ENCODE measurements at regions not wholly inside any gene's neighbourhood (a gene's known extent, or its start where the extent isn't known, plus 50 kb on each side); places are given as distances from the start of the nearest gene placed in this dataset.
"Not testable (repeated sequence)": the region's sequence is repeated elsewhere in the genome, so short reads cannot be mapped to it uniquely, and the experiment has no call there.

DNA sequence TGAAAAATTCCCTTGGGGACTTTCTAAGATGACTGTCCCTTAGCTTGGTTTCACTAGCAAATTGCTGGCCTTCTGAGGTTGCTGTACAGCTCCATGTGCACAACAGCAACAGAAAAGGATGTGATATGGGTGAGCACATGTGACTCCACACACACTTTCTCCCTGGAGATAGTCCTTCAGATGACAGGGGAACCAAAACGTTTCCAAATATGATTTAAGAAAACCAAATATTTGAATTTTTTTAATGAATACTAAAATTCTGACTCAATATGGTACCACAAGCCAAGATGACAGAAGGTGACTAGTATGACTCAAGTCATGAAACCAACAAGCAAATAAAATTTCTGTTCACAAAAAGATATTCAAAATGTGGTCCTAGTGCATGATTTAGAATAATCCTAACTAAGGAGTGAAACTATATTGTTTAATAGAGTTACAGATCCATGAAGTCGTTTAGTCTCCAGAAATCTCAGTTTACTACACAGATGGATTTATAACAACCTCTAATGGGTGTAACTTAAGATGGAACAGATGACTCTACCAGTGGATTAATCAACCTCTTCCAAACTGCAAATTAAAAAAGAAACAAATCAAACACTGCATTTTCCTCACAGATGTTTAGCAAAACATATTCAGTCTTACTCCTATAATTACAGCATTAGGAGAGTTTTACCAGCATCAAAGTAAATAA is 144.8 kb upstream of the PIK3R1 start:
- no peak for DNase-seq (ENCODE audit: extremely low spot score)
- WGBS = 37% methylated on average over 2 of the region's 2 CpGs
- H3K4me1 ChIP-seq (ENCODE audit: insufficient read depth) = no peaks in the 10 kb centered on the region
- H3K36me3 ChIP-seq (ENCODE audit: insufficient read depth) = no peaks in the 10 kb centered on the region
- no peak overlapping the region for H3K27ac ChIP-seq (ENCODE audit: low read depth)
- H3K4me3 ChIP-seq (ENCODE audit: low read depth, low read length) = no peak overlapping the region

GRCh38 chr5:68067976-68068603 is 147.5 kb upstream of the PIK3R1 start:
- H3K27ac ChIP-seq (ENCODE audit: low read depth) = no peak overlapping the region
- 83% methylated on average over 5 of the region's 5 CpGs for WGBS
- H3K4me3 ChIP-seq (ENCODE audit: low read depth, low read length) = no peak overlapping the region
- no peak for DNase-seq (ENCODE audit: extremely low spot score)
- H3K4me1 ChIP-seq (ENCODE audit: insufficient read depth) = no peaks in the 10 kb centered on the region
- no peaks in the 10 kb centered on the region for H3K36me3 ChIP-seq (ENCODE audit: insufficient read depth)

DNA sequence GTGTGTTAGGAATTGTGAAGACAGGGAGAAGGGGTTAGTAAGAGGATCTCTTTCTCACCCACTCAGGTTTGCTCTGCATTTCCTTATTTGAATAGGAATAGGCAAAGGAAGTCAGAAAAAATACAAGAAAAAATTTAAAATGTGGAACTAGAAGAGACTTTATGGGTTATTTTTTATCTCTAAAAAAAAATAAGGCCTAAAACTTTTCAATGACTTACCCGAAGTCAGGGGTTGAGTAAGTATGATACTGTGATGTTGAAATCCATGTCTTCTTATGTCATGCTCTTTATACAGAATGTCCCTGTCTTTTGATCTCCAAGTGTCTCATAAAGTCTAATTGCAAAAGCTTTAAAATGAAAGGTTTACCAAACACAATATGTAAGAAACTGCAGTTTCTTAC is 148.3 kb upstream of the PIK3R1 start:
- peak overlapping the region; percentile 38 for H3K27ac ChIP-seq (ENCODE audit: low read depth)
- DNase-seq (ENCODE audit: extremely low spot score) = no peak
- no peaks in the 10 kb centered on the region for H3K36me3 ChIP-seq (ENCODE audit: insufficient read depth)
- H3K4me1 ChIP-seq (ENCODE audit: insufficient read depth) = no peaks in the 10 kb centered on the region
- no peak overlapping the region for H3K4me3 ChIP-seq (ENCODE audit: low read depth, low read length)
- 67% methylated on average over 1 of the region's 1 CpG for WGBS

- Histone ChIP-seq H3K27ac (ENCODE audit: low read depth) (no peak overlapping the region), H3K4me3 (ENCODE audit: low read depth, low read length) (no peak overlapping the region), H3K4me1 (ENCODE audit: insufficient read depth) (no peaks in the 10 kb centered on the region), H3K36me3 (ENCODE audit: insufficient read depth) (no peaks in the 10 kb centered on the region)
- 93% methylated on average over 3 of the region's 3 CpGs for WGBS
- no peak for DNase-seq (ENCODE audit: extremely low spot score)
Measured at GRCh38 chr5:68066277-68066955, 149.1 kb upstream of the PIK3R1 start.

DNA sequence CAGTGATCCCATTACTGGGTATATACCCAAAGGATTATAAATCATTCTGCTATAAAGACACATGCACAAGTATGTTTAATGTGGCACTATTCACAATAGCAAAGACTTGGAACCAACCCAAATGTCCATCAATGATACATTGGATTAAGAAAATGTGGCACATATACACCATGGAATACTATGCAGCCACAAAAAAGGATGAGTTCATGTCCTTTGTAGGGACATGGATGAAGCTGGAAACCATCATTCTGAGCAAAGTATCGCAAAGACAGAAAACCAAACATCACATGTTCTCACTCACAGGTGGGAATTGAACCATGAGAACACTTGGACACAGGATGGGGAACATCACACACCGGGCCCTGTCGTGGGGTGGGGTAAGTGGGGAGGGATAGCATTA is 150.2 kb upstream of the PIK3R1 start:
- H3K36me3 ChIP-seq (ENCODE audit: insufficient read depth); H3K27ac ChIP-seq (ENCODE audit: low read depth); H3K4me3 ChIP-seq (ENCODE audit: low read depth, low read length); H3K4me1 ChIP-seq (ENCODE audit: insufficient read depth); DNase-seq (ENCODE audit: extremely low spot score): not testable (repeated sequence)
- WGBS = 97% methylated on average over 3 of the region's 3 CpGs

DNA sequence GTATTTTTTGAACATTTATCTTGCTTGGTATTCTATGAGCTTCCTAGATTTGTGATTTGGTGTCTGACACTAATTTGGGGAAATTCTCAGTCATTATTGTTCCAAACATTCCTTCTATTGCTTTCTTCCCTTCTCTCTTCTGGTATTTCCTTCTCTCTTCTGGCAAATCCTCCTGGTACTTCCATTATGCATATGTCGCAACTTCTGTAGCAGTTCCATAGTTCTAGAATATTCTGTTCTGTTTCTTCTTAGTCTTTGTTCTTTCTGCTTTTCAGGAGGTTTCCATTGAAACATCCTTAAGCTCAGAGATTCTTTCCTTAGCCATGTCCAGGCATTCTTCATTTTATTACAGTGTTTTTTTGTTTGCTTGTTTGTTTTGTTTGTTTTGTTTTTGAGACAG is 155.2 kb upstream of the PIK3R1 start:
- Histone ChIP-seq H3K36me3 (ENCODE audit: insufficient read depth) (no peaks in the 10 kb centered on the region), H3K4me1 (ENCODE audit: insufficient read depth) (no peaks in the 10 kb centered on the region), H3K27ac (ENCODE audit: low read depth) (no peak overlapping the region), H3K4me3 (ENCODE audit: low read depth, low read length) (no peak overlapping the region)
- 96% methylated on average over 1 of the region's 1 CpG for WGBS
- DNase-seq (ENCODE audit: extremely low spot score) = no peak

DNA sequence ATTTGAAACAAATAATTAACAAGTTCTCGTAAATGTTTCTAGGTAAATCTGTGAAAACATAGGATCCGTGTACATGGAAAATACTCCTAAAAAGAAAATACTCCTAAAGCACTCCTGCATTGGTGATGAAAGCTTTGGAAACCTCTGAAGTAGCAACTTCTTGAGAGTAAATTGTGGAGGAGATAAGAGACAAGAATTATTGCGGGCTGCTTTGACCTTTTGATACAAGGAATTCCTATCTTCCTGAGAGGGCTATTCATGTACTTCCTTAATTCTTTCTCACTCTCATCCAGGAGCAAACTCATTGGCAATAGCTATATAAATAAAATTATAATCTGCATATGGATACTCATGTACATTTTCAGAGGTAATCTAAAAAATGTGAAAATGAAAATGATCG is 158.4 kb upstream of the PIK3R1 start:
- Histone ChIP-seq H3K36me3 (ENCODE audit: insufficient read depth) (no peaks in the 10 kb centered on the region), H3K4me1 (ENCODE audit: insufficient read depth) (no peaks in the 10 kb centered on the region), H3K27ac (ENCODE audit: low read depth) (no peak overlapping the region), H3K4me3 (ENCODE audit: low read depth, low read length) (no peak overlapping the region)
- DNase-seq (ENCODE audit: extremely low spot score) = no peak
- 65% methylated on average over 4 of the region's 4 CpGs for WGBS

DNA sequence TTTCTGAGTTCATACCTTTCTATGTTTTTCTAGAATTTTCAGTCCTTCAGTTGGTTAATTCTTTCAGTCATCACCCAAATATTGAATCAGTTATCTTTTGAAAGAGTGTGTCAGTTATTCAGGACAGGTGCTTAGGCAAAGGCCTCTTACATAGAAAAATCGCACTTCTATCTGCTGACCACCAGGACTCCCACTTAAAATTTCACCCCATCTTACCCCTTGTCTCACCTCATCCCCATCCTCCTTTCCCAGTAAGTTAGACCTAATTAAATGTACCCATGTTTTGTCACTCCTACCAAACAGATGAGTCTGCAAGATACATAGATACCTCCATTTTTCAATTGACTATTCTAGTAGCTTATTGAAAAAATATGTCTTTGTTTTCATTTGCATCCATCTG is 159.9 kb upstream of the PIK3R1 start:
- 96% methylated on average over 1 of the region's 1 CpG for WGBS
- H3K4me1 ChIP-seq (ENCODE audit: insufficient read depth) = no peaks in the 10 kb centered on the region
- no peak for DNase-seq (ENCODE audit: extremely low spot score)
- no peaks in the 10 kb centered on the region for H3K36me3 ChIP-seq (ENCODE audit: insufficient read depth)
- H3K4me3 ChIP-seq (ENCODE audit: low read depth, low read length) = no peak overlapping the region
- H3K27ac ChIP-seq (ENCODE audit: low read depth) = no peak overlapping the region

DNA sequence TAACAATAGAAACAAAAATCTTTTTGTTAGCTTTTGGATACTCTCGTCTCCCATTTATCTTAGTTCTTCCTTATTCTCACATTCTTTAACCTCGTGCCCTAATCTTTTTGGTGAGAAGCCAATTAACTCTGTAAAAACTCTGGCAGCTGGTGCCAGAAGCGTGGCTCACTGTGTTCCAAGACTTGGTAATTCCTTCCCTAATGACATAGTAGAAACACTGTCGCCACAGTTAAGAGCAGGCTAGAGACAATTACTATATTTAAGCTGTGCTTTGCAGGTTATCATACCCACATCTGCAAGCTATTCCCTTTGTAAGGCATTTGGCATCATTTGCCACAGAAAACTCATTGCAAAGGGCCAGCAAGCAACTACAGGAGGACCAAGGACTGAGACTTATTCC is 160.9 kb upstream of the PIK3R1 start:
- no peak for DNase-seq (ENCODE audit: extremely low spot score)
- 31% methylated on average over 4 of the region's 4 CpGs for WGBS
- H3K27ac ChIP-seq (ENCODE audit: low read depth) = no peak overlapping the region
- H3K36me3 ChIP-seq (ENCODE audit: insufficient read depth) = no peaks in the 10 kb centered on the region
- no peak overlapping the region for H3K4me3 ChIP-seq (ENCODE audit: low read depth, low read length)
- no peaks in the 10 kb centered on the region for H3K4me1 ChIP-seq (ENCODE audit: insufficient read depth)

DNA sequence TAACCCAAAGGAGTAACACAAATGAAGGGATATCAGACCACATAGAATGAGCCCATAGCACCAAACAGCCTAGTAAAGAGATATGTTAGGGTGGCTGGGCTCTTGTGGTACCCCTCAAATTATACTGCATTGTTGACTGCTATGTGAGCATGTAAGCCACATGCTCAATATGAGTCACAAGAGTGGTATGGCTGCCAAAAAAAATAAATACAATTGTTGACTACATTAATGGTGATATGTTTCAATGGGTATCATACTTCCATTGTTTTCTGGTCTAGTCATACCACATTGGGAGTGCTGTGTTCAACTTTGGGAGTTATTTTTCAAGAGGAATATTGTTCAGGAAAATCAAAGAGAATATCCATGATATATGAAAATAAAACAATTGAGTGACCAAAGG is 162.4 kb upstream of the PIK3R1 start:
- no peak overlapping the region for H3K4me3 ChIP-seq (ENCODE audit: low read depth, low read length)
- H3K27ac ChIP-seq (ENCODE audit: low read depth) = no peak overlapping the region
- H3K36me3 ChIP-seq (ENCODE audit: insufficient read depth) = no peaks in the 10 kb centered on the region
- H3K4me1 ChIP-seq (ENCODE audit: insufficient read depth) = no peaks in the 10 kb centered on the region
- DNase-seq (ENCODE audit: extremely low spot score) = no peak

DNA sequence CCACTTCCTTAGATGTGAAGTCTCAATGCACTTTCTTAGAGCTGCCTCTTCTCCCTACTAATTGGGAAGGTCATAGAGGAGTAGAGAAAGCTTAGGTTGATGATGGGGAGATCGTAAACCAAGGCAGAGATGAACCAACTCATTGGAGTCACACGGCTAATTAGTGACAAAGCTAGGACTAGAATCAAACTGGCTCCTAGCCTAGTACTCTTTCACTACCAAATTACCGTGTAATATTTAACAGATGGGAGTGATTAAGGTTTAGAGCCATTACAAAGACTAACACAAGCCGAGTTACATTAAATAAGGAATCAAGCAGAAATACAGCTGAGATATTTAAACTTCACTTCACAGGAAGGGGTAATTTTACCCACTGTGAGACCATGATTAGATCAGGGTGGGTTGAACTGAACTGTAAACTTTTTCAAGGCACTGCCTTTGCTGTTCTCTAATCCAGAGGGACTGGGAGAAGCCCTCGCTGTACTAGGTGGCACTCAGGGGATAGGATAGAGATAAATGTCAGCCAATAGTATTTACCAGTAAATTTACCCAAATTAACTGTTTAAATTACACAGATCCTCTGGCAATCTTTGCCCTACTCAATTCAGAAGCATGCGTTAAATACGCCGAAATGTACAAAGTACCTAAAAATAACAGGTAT is 166.4 kb upstream of the PIK3R1 start:
- Histone ChIP-seq H3K36me3 (ENCODE audit: insufficient read depth) (no peaks in the 10 kb centered on the region), H3K4me3 (ENCODE audit: low read depth, low read length) (no peak overlapping the region), H3K27ac (ENCODE audit: low read depth) (no peak overlapping the region), H3K4me1 (ENCODE audit: insufficient read depth) (no peaks in the 10 kb centered on the region)
- DNase-seq (ENCODE audit: extremely low spot score) = no peak
- WGBS = 74% methylated on average over 8 of the region's 8 CpGs

DNA sequence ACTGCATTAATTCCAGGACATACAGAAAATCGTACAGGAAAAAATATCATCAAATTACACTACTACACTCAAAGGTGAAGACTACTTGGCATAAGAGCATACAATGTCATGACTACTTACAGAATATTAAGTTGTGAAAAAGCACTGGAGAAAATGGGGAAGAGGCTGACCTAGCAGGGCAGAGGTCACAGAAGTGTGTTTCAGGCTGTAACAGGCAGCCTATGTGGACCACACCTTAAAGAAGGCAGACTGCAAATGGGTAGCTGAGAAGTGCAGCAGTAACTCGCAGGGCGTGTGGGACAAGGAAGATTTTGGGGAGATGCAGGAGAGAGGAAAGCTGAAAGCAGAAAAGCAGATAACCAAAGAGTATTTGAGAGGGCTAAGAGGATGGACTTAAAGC is 167.0 kb upstream of the PIK3R1 start:
- Histone ChIP-seq H3K36me3 (ENCODE audit: insufficient read depth) (no peaks in the 10 kb centered on the region), H3K4me1 (ENCODE audit: insufficient read depth) (no peaks in the 10 kb centered on the region), H3K27ac (ENCODE audit: low read depth) (no peak overlapping the region), H3K4me3 (ENCODE audit: low read depth, low read length) (no peak overlapping the region)
- WGBS = over 99% methylated on average over 3 of the region's 3 CpGs
- no peak for DNase-seq (ENCODE audit: extremely low spot score)

- WGBS = 96% methylated on average over 5 of the region's 5 CpGs
- not testable (repeated sequence) for H3K4me3 ChIP-seq (ENCODE audit: low read depth, low read length); DNase-seq (ENCODE audit: extremely low spot score); H3K4me1 ChIP-seq (ENCODE audit: insufficient read depth); H3K27ac ChIP-seq (ENCODE audit: low read depth); H3K36me3 ChIP-seq (ENCODE audit: insufficient read depth)
Measured at GRCh38 chr5:68048054-68048453, 167.5 kb upstream of the PIK3R1 start.

GRCh38 chr5:68047035-68047434 is 168.5 kb upstream of the PIK3R1 start:
- Histone ChIP-seq H3K27ac (ENCODE audit: low read depth) (no peak overlapping the region), H3K4me1 (ENCODE audit: insufficient read depth) (no peaks in the 10 kb centered on the region), H3K36me3 (ENCODE audit: insufficient read depth) (no peaks in the 10 kb centered on the region), H3K4me3 (ENCODE audit: low read depth, low read length) (no peak overlapping the region)
- WGBS = 96% methylated on average over 1 of the region's 1 CpG
- no peak for DNase-seq (ENCODE audit: extremely low spot score)

Data from urinary bladder (tissue), 3 donors.